Epithelial cell of esophagus (primary cell): ENCODE measurements at regions not wholly inside any gene's neighbourhood (a gene's known extent, or its start where the extent isn't known, plus 50 kb on each side); places are given as distances from the start of the nearest gene placed in this dataset.

Source experiments
- DNase-seq: peaks from one replicate; pipeline ENCODE4 v3.0.0; 2010; ENCODE audit warnings: low read depth
- H3K4me3 ChIP-seq: 2 replicates; pipeline ENCODE4 v1.5.1; 2011; ENCODE audit warnings: mild to moderate bottlenecking, low read length, control low read depth
- TF ChIP-seq, protein P1 (sequence below): IDR thresholded peaks from 2 replicates; pipeline ENCODE4 v1.5.1; 2011; ENCODE audit warnings: low read depth, mild to moderate bottlenecking, low read length, control low read depth, inconsistent platforms; ENCODE audit not compliant: insufficient read depth; ENCODE audit errors: missing control alignments

DNA sequence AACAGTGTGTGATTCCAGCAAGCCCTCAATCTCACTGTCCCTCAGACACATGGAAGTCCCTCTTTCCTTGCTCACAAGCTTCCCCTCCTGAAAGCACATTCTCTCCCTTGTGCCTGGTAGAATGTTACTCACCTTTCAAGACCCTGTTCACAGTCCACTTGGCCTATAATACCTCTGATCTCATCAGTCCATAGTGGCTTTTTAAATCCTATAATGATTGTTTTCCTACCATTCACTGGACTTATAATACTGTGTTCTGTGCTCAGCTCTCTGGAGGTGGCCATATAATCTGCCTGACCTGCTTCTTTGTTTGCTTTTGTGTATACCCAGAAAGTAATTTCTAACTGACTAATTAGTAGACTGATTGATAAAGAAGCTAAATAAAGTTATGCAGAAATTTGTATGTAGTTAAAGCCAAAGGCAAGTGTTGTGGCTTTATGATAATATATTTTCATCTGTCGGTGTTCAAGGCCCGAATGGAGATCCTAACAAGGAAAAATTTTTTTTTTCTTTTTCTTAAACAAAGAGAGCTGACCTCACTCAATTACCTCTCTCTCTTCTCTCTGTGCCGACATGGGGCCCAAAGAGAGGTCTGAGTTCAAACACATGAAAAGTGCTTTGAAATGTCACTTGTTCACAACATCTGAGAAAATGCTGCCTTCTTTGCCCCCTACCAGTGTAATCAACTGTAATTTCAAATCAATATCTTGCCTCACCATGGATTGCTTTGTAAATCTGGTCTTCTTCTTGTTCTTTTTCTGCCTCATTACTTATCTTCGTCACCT is 1033.0 kb upstream of the PIK3C3 start:
- DNase-seq, result no peak
- H3K4me3 ChIP-seq, result no peak overlapping the region
- TF ChIP-seq, protein P1, sequence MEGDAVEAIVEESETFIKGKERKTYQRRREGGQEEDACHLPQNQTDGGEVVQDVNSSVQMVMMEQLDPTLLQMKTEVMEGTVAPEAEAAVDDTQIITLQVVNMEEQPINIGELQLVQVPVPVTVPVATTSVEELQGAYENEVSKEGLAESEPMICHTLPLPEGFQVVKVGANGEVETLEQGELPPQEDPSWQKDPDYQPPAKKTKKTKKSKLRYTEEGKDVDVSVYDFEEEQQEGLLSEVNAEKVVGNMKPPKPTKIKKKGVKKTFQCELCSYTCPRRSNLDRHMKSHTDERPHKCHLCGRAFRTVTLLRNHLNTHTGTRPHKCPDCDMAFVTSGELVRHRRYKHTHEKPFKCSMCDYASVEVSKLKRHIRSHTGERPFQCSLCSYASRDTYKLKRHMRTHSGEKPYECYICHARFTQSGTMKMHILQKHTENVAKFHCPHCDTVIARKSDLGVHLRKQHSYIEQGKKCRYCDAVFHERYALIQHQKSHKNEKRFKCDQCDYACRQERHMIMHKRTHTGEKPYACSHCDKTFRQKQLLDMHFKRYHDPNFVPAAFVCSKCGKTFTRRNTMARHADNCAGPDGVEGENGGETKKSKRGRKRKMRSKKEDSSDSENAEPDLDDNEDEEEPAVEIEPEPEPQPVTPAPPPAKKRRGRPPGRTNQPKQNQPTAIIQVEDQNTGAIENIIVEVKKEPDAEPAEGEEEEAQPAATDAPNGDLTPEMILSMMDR, result no peak

DNA sequence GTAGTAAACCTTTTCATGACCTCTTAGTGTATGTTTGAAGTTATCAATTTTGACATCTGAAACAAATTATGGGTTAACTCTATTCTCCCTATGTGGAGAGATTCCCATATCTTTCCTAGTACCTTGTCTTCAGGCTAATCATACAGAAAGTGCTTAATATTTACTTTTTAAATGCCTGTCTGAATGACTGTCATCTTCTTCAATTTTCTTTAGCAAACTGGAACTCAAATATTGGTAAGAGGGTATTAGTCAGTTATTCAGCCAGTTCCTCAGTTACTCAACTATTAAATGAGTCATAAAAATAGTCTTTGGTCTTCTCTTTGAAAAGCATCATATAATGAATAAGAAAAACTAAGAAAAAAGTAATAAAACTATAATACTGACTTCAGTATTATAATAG is 1038.0 kb upstream of the PIK3C3 start:
- H3K4me3 ChIP-seq, result no peak overlapping the region
- TF ChIP-seq, protein P1, result no peak
- DNase-seq, result peak; percentile 62

DNA sequence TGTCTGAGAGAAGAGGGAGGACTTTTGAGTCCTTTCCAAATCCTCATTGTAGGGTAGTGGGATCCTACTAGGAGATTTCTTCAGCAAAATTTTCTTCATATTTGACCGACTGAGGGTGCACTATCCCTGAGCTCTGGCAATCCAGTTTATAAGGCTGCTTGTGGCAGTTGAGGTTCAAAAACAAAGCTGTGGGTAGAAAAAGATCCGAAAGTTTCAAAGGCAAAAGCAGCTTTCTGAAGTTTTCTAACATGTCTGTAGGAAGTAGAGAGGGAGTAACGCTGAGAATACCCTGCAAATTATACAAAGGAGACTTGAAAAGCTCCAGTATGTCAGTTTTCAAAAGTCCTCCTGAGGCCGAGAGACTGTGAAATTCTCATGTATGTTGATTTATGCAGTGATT is 1039.3 kb upstream of the PIK3C3 start:
- no peak overlapping the region for H3K4me3 ChIP-seq
- TF ChIP-seq, protein P1, result no peak
- no peak for DNase-seq

DNA sequence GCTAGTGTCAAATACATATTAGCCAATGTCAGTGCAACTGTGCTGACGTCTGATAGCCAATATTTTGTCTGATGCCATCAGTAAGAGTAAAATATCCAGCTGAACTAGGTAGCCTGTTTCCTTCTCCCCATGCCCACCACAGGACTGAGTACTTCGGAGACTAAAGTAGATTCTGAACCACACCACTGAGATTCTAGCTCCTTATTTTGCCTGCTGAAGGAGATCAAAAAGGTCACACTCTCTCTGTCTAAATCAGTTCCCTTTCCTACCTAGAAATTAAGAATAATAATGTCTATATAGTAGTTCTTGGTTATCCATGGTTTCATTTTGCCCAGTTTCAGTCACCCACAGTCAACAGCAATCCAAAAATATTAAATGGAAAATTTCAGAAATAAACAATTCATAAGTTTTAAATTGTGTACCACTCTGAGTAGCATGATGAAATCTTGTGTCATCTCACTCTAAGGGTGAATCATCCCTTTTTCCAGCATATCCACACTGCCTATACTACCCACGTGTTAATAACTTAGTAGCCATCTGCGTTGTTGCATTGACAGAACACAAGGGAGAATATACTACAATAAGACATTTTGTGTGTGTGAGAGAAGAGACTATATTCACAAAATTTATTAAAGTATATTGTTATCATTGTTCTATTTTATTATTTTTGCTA is 1043.3 kb upstream of the PIK3C3 start:
- peak; percentile 67 for DNase-seq
- H3K4me3 ChIP-seq, result no peak overlapping the region
- TF ChIP-seq, protein P1, result no peak

DNA sequence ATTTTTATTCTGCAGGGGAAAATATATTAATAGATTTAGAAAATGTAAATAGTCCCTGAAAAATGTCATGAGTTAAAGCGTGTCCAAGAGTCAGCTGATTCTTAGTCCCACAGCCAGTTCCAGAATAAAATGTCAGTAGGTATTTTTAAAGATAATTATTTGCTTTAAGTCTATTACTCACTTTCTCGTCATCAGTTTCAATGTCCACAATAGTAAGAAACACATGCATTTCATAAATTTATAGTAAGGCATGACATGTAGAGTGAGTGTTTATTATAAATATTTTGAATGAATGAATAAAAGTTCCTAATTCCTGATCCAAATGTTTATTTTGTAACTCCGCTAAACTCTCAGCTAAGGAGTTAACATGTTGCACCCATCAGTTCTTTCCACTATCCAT is 1044.0 kb upstream of the PIK3C3 start:
- H3K4me3 ChIP-seq, result no peak overlapping the region
- TF ChIP-seq, protein P1, result no peak
- DNase-seq, result no peak

DNA sequence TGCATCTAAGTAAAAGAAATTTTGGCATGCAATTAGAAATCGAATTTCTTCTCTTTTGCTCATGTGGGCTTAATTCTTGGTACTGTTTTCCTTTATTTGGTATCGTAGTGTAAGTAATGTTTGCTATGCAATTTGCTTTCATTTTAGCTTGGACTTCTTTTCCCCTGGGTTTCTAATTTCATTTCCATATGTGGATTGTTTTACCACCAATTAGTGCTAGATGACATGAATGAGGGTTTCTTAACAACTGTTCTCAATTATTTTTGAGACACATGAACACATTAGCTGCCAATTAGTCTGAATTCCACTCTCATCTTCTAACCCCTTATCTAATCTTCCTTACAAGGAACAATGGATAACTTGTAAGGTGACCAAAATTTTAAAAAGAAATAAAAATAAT is 1047.2 kb upstream of the PIK3C3 start:
- no peak for DNase-seq
- H3K4me3 ChIP-seq, result no peak overlapping the region
- TF ChIP-seq, protein P1, result no peak
